Mammary epithelial cell (primary cell): ENCODE measurements at regions not wholly inside any gene's neighbourhood (a gene's known extent, or its start where the extent isn't known, plus 50 kb on each side); places are given as distances from the start of the nearest gene placed in this dataset.

ENCODE experiments used
- CTCF ChIP-seq, 2 donors: IDR thresholded peaks in 1 of 2; conservative IDR thresholded peaks in 1 of 2; 2 replicates each; pipeline ENCODE4 v1.5.1; 2011 to 2012; ENCODE audit warnings: inconsistent platforms in 2 of 2, low read length in 2 of 2, mild to moderate bottlenecking in 2 of 2, control low read depth in 1 of 2, low read depth in 1 of 2; ENCODE audit not compliant: insufficient read depth in 1 of 2; ENCODE audit errors: extremely low read depth in 1 of 2
- EZH2 ChIP-seq: IDR thresholded peaks from 2 replicates; pipeline ENCODE4 v1.6.1; 2012; ENCODE audit warnings: low read length, inconsistent platforms, borderline replicate concordance

GRCh38 chr15:69606921-69607500 lies 154.4 kb downstream of the RPLP1 start:
- TF ChIP-seq EZH2 (no peak), CTCF (conservative IDR thresholded peaks at IDR 0.05 in 1 of 2, IDR thresholded peaks at IDR 0.05 in 1 of 2; ENCODE audit: extremely low read depth in 1 of 2, insufficient read depth in 1 of 2, low read depth in 1 of 2, low read length in 2 of 2) (no peak)
